T-helper 2 cell treated with Interferon-gamma antibody and Interleukin-4, amounts not matched to agents 100 ng/mL and 5 ng/mL, for 36 hours (primary cell): ENCODE measurements at regions not wholly inside any gene's neighbourhood (a gene's known extent, or its start where the extent isn't known, plus 50 kb on each side); places are given as distances from the start of the nearest gene placed in this dataset.

Experiments
- intact Hi-C: fragments of 100-400 bp; cut with micrococcal nuclease; formaldehyde crosslinking; loops from one replicate; pipeline ENCODE4 v1.15.1; 2023

DNA sequence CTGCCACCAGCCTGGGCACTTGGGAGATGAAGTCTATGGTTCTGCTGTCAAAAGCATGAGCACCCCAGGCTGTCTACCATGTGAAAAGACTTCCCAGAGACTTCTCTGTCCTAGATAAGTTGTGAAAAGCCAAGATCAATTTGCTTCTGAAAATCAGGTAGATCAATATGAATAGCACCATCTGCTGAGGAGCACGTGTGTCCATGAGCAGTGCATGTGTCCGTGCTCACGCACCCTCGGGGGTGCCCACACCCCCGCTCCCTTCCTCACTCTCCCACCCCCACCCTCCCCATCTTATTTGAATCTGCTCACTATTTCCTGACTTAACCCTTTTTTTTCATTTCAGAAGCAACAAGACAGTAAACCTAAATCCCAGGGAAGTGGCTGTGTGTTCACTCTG lies 238.3 kb upstream of the SDK2 start:
- intact Hi-C loops: no loop called here

DNA sequence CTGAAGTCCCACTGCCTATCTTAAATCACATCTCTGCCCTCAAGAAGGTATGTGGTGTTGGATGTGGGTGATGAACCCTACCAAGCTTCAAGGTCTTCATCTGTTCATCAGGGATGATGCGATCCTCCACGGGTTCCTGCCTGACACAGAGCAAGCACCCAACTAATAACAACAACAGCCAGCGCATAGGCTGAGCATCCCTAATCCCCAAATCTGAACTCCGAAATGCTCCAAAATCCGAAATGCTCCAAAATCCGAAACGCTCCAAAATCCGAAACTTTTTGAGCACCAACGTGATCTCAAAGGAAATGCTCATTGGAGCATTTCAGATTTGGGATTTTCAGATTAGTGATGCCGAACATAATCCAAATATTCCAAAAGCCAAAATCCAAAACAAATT lies 238.9 kb upstream of the SDK2 start:
- intact Hi-C loops: no loop called here

DNA sequence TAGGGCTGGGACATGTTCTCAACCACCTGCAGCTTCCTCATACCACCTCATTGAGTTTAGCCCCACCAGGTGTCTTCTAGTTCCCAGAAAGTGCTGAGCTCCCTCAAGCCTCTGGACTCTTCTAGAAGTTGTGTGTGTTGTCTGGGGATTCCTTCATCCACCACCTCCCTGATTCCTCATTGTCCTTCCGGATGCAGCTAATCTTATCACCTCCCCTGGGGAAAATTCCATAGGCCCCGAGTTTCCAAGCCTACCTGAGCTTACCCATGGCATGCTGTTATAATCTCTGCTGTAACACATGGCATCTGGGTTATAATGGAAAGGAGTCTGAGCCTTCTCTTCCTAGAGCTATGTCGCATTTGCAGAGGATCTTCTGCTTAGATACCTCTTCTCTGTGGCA lies 243.5 kb upstream of the SDK2 start:
- intact Hi-C loops: no loop called here

DNA sequence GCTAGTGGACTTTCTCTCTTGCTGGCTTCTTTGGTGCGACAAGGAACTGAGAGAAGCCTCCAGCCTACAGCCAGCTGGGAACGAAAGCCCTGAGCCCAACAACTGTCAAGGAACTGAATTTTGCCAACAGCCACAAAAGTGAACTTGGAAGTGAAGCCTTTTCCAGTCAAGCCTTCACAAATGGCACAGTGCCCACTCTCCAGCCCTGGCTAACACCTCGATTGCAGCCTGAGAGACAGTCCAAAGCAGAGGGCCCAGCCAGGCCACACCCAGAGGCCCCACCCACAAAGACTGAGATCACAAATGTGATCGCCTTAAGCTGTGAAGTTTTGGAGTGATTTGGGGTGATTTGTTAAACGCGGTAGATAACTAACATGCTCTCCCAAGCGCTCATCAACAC lies 244.6 kb upstream of the SDK2 start:
- intact Hi-C loops: no loop called here

DNA sequence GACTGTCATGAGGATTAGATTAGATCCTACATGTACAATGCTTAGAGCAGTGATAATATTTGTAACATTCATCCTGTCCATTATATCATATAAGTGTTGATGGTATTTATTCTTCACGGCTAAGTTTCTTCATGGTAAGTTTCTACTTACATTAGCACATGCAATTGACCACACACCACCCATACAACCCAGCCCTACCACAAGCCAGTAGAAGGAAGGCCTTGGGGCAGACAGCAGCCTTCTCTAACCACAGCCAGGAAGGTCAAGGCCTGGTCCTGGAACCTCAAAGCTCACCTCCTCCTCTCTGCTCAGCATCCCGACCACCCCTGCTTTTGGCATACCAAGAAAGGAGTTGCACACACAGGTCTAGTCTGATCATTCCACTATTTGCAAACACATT lies 245.2 kb upstream of the SDK2 start:
- intact Hi-C loops: no loop called here

DNA sequence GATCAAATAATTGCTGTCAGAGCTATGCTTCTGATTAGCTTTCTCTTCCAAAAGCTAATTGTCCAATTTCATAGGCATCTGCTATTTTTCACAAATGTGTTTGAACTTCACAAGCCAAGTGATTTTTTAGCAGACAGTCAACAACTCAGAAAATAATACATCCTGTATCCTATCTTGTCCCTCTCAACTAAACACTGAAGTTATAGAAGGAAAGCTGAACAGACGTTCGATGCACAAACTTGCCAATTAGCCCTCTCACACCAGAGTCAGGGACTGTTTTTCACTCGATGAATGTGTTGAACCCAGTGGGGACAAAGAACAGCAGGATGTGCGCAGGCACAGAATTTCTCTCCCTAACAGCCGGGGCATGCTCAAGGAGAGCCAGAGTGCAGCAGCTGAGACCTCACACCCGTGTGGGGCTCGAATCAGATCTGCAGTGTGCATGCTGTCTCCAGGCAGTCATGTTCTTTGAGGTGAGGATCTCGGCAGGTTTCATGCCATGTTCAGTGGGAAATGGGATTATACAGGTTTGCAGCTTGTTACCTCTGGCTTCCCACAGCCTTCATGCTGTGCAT lies 246.7 kb upstream of the SDK2 start:
- intact Hi-C loops: no loop called here

DNA sequence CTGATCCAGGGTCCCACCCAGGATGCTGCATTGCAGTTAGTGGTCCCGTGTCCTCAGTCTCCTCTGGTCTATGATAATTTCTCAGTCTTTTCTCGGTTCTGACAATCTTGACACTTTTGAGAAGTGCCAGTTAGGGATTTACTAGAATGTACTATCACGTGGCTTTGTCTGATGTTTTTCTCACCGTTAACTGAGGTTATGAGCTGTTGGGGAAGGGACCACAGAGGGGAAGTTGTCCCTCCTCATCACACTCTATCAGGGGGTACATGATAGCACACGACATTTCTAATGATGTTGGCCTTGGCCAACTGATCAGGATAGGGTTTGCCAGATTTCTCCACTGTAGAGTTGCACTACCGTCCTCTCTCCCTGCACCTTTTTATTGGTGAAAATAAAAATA lies 250.9 kb upstream of the SDK2 start:
- intact Hi-C loops: no loop called here

DNA sequence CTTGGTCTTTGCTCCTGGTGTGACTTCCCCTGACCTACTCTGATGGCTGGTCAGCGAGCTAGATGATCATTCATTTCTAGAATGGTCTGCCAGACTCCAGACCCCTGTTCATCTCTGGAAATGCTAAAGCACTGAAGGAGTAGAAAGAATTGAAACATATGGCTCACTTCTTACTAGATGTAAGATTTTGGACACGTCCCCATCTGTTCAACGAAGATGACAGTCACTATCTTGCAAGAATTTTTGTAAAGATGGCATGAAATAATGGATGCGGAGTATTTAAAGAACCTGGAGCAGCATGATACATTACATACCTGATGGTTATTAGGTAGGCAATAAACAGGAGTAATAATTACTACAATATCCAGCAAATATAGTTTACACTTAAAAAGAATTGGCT lies 252.7 kb upstream of the SDK2 start:
- intact Hi-C loops: no loop called here

DNA sequence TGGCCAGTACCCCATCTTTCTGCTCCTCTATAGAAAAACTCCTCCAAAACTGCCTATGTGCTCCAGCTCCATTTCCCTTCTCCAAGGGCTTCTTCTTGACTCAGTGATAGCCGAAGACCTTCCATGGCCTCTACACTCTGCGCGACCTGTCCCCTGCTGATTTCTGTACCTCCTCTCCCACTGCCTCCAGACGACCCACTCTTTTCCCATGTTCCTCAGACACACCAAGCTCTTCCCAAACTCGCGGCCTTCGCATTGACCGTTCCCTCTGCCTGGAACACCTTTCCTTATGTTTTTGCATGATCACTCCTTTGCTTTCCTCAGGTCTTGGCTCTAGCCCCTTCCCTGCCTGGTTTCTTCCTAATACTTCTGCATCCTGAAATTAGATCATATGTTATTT lies 255.6 kb upstream of the SDK2 start:
- intact Hi-C loops: no loop called here

DNA sequence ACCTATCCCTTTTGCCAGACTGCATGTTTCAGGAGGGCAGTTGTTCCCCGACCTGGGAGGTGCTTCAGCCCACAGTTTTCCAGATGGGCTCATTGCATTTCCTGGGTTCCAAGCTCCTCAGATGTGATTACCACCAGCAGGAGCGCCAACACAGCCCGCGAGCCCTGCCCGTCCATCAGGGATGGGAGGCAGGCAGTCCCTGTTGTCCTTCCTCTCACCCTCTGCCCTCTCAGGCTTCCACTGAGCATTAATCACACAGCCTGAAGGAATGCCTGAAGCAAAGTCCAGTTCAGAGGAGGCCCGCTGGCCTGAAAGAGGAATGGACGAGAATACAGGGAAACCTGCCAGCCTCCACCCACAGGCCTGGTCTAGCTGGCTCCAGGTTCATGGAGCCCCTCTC lies 256.3 kb upstream of the SDK2 start:
- intact Hi-C loops: no loop called here

DNA sequence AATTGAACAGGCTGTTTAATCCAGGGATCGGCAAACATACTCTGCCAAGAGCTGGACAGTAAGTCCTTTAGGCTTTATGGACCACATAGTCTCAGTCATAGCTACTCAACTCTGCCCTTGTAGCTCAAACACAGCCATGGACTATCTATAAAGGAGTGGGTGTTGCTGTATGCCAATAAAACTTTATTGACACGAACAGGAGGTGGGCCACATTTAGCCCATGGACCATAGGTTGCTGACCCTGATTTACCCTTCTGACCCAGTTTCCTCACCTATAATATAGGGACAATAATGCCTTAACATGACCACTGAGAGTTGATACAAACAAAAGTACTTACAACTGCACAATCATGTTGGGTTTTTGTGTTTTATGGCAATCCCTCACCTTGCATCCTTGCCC lies 257.0 kb upstream of the SDK2 start:
- intact Hi-C loops: no loop called here

DNA sequence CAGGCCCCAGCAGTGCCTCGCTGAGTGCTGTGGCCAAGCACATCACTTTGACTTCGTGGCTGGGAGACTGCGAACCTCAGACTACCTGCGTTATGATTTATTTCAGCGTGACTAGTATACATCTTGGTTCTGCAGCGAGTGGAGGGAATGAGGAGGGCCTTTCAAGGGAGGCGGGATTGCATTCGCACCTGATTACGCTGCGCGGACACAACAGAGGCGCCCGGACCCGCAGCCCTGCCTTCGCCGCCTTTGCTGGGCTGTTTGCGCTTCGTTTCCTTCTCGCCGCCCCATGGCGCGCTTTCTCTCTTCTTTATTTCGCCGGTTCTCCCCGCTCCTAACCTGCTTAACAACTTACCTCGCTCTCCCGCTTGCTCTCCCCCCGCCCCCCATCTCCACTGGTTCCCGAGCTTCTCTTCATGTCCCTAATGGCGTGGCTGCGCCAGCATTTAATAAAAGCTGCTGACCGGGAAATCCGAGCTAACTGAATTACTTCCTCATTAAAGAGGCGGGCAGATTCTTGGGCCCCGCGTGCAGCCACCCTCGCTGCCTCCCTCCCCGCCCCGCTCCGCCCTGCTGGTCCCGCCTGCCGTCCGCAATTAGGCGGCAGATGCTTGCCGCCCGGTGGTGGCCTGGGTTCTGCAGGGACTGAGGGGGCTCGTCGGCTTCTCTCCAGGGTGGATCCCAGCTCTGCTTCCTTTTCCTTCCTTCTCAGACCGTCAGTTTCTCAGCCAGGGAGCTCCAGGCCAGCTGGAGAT lies 257.6 kb upstream of the SDK2 start:
- intact Hi-C loops: no loop called here

DNA sequence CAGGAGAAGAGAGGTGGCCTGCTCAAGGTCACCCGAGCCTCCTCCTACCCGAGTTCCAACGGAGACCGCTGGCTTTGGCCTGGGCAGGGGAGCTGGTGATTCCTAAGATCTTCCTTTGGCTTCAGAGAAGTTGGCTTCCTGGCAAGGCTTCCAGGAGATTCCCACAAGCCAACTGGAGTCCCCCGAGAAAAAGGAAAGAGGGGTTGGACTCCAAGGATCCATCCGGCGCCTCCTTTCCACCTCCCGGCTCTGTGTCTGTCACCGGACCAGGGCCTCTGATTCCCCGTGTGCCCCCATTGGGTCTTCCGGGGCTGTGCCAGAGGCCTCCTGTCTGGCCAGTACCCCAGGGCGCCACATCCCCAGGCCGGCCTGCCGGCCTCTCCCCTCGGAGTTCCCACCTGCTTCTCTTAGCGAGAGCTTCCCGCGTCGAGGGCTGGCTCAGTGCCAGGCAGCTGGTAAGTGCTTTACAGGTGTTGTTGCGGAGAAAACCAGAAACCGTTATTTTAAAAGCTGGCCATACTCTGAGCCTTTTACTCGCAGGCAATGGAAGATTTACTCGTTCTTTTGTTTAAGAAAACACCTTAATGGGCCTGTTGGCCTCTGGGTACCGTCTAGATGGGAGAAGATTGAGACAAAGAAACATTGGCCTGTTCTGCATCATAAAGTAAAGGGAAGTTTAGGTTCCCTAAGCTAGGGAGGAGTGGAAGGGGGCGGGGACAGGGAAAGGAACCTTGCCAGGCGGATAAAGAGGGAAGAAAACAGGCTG lies 258.4 kb upstream of the SDK2 start:
- intact Hi-C loops: no loop called here

DNA sequence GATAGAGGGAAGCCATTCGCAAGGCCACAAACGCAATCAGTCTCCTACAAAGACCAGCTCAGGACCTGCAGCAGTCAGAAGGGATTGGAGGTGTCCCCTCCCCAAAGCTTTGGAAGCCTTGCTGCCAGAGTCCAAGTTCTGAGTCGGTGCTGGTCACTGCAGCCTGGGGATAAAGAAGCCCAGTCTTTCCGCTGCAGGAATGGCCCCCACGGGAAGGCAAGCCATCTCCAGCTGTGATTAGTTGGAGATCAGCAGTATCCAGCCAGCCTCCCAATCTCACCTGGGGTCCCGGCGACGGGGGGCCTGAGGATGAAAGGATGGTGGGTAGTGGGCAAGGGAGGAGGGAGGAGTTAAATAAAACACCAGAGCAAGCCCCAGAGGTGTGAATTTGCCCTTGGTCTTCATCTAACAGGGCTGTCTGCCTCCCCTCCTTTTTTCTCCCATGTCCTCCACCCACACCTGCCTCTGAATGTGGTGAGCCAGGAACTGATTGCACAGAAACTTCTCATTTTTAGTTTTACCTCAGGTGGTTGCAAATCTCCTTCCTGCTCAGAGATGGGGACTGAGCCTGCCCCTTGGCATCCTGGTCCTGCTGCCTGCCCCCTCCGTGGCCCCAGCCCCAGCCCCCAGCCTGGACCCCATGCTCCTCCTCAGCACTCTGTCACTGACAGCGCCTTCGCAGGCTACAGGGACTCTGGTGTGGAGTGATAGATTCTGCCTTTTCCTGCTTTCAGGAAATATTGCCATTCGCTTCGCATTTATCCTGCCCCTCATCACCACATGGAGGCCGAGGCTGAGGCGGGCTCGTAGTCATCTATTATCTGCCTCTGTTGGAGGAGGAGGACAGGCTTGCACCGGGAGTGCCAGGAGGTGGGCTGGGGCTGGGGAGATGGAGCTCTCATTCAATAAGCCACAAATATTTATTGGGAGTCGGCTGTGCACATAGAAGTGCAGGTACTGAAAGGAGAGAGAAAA lies 262.9 kb upstream of the SDK2 start:
- intact Hi-C loops: no loop called here

DNA sequence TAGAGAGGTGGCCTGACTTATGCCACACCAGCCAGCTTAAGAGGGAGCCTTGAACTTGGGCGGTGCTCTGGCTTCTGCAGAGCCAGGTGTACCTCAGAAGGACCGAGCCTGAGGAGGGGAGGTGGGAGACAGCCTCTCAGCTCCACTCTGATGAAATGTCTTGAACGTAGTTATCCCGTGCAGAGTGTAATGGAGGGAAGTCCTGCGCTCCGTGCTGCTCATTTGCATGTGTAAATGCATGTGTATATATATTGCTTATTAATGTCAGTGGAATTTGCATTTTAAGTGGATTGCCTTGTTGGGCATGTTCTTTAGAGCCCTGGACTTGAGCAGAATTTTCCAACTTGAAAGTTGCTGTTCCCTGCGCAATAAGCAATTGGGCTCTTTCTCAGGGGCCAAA lies 264.9 kb upstream of the SDK2 start:
- intact Hi-C loops: no loop called here

DNA sequence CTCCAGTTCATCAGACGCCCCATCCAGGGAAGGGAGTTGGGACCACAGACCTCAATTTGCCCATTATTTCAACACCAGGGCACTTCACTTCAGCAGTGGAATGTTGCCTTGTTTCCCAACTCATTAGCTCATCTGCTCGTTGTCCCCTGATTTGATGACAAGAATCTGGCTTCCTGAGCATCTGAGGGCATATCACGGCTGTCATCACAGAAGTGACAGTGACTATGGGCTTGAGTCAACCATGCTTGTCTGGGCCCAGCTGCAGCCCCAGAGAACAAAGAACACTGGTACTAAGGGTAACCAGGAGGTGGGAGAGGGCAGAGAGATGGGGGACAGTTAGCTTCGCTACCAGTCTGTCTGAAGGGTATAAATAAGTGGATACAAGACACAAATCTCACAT lies 266.0 kb upstream of the SDK2 start:
- intact Hi-C loops: no loop called here

DNA sequence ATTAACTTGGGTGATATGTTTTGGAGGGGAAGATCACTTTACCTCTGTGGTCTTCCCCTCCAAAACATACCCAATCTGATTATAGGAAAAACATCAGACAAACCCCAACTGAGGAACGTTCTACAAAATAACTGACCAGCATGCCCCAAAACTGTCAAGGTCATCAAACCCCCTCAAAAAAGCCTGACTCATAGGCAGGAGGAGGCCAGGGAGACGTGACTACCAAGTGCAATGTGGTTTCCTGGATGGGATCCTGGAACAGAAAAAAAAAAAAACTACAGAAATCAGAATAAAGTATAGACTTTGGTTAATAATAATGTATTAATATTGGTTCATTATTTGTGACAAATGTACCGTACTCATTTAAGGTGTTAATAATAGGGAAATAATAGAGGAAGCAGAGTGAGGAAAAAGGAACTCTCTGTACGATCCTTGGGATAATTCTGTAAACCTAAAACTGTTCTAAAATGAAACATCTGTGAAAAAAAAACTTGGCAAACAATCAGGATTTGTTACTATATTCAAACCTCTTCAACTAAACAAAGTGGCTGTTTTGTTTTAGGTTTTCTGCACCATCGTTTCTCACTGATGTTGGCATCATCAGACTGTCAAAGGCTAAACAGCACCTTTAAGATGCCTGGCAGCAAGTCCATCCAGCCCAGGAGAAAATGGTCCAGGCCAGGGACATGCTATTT lies 266.7 kb upstream of the SDK2 start:
- intact Hi-C loops: no loop called here

DNA sequence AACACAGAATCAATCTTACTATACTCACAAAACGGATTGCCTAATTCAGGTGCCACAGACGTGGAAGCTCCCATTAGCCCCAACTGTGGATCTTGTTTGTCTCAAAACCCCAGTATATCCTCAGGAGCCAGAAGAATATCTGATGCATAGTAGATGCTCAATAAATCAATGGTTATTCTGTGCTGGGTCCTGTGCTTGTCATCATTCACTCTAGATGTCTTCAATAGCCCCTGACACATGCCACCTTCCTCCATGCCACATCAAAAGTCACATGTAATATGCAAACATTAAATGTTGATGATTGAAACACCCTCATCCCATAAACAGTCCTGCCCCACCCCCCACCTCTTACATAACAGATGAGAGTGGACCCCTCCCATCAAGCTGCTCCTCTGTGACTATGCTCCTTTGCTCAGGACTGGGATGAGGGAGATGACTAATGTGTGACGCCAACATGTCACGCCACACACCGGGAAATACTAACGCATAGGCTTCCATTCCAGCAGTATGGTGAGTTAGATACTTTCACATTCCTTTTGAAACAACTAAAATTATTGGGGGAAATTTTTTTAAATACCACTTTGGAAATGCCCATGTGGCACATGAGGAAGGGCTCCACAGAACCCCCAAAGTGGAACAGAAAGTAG lies 267.6 kb upstream of the SDK2 start:
- intact Hi-C loops: no loop called here

DNA sequence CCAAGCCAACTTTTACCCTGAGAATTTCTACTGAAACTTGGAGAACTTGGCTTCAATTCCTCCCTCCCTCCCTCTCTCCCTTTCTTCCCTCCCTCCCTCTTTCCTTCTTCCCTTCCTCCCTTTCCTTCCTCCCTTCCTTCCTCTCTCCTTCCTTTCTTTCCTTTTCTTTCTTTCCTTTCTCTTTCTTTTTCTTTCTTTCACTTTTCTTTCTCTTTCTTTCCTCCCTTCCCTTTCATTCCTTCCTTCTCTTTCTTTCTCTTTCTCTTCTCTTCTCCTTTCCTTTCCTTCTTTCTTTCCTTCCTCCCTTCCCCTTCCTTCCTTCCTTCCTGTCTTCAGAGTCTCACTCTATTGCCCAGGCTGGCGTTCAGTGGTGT lies 268.1 kb upstream of the SDK2 start:
- intact Hi-C loops: no loop called here

DNA sequence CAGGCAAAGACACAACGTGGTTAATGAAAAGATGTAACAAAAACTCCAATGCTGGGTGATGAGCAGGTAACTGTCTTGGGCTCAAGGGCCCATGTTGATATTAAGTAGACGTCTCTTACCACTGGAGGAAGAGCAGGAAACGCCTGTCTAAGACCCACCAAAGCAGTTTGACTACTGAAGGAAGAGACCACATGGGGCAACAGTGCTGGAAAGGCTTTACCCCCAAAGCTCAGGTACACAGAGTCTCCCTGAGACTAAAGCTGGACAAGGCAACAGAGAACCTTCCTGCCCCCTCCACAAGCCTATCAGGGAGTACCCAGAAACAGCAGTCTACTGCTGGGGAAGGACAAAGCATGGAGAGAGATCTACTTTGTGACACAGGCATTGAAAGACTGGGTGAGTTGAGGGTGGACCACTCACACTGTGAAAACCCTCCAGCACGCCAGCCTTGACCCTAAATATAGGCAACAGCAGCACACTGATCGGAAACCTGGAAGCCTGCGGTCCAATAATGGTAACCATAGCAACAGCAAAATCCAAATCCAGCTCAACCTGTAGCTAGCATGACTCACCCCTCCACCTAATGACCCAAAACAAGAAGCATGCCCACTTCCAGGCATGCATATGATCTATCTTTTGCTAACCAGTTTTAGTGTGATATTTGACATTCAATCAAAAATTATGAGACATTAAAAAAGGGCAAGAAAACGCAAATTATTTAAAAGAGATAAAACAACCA lies 270.5 kb upstream of the SDK2 start:
- intact Hi-C loops: no loop called here
